Nephron (organoid): ENCODE measurements at regions not wholly inside any gene's neighbourhood (a gene's known extent, or its start where the extent isn't known, plus 50 kb on each side); places are given as distances from the start of the nearest gene placed in this dataset.
"Not testable (repeated sequence)": the region's sequence is repeated elsewhere in the genome, so short reads cannot be mapped to it uniquely, and the experiment has no call there.

ENCODE experiments used
- H3K27ac Mint-ChIP-seq, 3 experiments: 2 replicates each; pipeline ENCODE4 v1.8.0; 2020; ENCODE audit warnings: mixed read lengths in 3 of 3, mild to moderate bottlenecking in 2 of 3, moderate library complexity in 1 of 3
- H3K27me3 Mint-ChIP-seq: 2 replicates; pipeline ENCODE4 v1.8.0; 2021; ENCODE audit warnings: low read depth, mild to moderate bottlenecking, moderate library complexity, mixed read lengths
- H3K36me3 Mint-ChIP-seq: 2 replicates; pipeline ENCODE4 v1.8.0; 2020; ENCODE audit warnings: low read depth, mixed read lengths
- H3K4me1 Mint-ChIP-seq: 2 replicates; pipeline ENCODE4 v1.8.0; 2020; ENCODE audit warnings: mixed read lengths
- H3K4me3 Mint-ChIP-seq, 3 experiments: 2 replicates each; pipeline ENCODE4 v1.8.0; 2020; ENCODE audit warnings: mild to moderate bottlenecking in 3 of 3, mixed read lengths in 3 of 3, moderate library complexity in 2 of 3
- H3K9me3 Mint-ChIP-seq: 2 replicates; pipeline ENCODE4 v1.8.0; 2020; ENCODE audit warnings: mixed read lengths
- TF ChIP-seq, protein P1 (sequence below), 3 experiments: fragments of 200-600 bp; sonication (generic); IDR thresholded peaks; one replicate each; pipeline ENCODE4 v1.5.0; 2021; ENCODE audit warnings: antibody characterized with exemption in 3 of 3; ENCODE audit not compliant: unreplicated experiment in 3 of 3

DNA sequence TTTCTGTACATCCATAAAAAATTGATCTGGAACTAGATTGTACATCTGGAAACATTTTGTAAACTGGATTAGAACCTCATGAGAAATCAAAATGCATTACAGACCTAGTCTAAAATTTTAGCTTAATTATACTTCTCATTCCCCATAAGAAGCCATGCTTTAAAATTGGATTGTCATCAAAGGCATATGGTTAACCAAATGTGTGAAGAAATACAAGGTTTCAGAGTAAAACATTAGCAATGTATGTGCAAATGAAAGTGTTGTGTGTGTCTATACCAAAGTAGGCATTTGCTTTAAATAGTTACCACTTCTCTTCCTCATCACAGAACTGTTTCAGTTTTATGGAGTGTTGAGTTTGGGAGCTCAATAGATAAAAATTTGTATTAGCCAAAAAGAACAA, 968.7 kb downstream of the EPHA3 start:
- TF ChIP-seq, protein P1, sequence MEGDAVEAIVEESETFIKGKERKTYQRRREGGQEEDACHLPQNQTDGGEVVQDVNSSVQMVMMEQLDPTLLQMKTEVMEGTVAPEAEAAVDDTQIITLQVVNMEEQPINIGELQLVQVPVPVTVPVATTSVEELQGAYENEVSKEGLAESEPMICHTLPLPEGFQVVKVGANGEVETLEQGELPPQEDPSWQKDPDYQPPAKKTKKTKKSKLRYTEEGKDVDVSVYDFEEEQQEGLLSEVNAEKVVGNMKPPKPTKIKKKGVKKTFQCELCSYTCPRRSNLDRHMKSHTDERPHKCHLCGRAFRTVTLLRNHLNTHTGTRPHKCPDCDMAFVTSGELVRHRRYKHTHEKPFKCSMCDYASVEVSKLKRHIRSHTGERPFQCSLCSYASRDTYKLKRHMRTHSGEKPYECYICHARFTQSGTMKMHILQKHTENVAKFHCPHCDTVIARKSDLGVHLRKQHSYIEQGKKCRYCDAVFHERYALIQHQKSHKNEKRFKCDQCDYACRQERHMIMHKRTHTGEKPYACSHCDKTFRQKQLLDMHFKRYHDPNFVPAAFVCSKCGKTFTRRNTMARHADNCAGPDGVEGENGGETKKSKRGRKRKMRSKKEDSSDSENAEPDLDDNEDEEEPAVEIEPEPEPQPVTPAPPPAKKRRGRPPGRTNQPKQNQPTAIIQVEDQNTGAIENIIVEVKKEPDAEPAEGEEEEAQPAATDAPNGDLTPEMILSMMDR (IDR thresholded peaks at IDR 0.05; ENCODE audit: unreplicated experiment in 3 of 3): no peak
- peaks cover 4% of the 10 kb centered on the region for H3K4me1 Mint-ChIP-seq
- H3K4me3 Mint-ChIP-seq: no peak overlapping the region
- H3K36me3 Mint-ChIP-seq: no peaks in the 10 kb centered on the region
- peaks cover 3% of the 10 kb centered on the region for H3K9me3 Mint-ChIP-seq
- H3K27me3 Mint-ChIP-seq: peaks cover 4% of the 10 kb centered on the region
- H3K27ac Mint-ChIP-seq: no peak overlapping the region

DNA sequence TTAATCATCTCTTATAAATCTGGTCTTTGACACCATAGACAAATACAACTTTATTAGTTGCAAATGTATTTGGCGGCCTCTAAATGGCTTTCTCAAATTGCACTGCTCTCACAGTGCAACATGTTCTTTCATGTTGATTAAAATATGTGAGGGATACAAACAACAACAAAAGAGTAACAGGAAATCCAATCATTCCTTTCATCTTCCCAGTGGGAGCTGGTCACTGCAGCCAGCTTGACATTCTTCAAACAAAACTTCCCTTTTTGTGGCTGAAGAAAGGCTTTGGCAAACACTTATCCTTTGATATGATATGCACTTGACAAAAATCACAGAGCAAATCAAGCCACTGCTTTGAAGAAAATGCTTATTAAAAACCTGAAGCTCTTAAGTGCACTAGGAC, 973.6 kb downstream of the EPHA3 start:
- Mint-ChIP-seq H3K27me3 (no peaks in the 10 kb centered on the region), H3K36me3 (no peaks in the 10 kb centered on the region), H3K9me3 (no peaks in the 10 kb centered on the region), H3K4me1 (peaks cover 6% of the 10 kb centered on the region), H3K4me3 (no peak overlapping the region), H3K27ac (no peak overlapping the region)
- TF ChIP-seq, protein P1 (IDR thresholded peaks at IDR 0.05; ENCODE audit: unreplicated experiment in 3 of 3): no peak

DNA sequence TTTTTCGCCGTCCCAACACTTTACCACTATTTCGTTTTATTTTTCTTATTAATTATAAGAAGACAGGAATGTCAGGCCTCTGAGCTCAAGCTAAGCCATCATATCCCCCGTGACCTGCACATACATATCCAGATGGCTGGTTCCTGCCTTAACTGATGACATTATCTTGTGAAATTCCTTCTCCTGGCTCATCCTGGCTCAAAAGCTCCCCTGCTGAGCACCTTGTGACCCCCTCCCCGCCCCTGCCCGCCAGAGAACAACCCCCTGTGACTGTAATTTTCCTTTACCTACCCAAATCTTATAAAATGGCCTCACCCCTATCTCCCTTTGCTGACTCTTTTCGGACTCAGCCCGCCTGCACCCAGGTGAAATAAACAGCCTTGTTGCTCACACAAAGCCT, 978.9 kb downstream of the EPHA3 start:
- not testable (repeated sequence) for H3K36me3 Mint-ChIP-seq, H3K9me3 Mint-ChIP-seq, H3K4me3 Mint-ChIP-seq, H3K27me3 Mint-ChIP-seq, H3K27ac Mint-ChIP-seq
- H3K4me1 Mint-ChIP-seq: peaks cover 19% of the 10 kb centered on the region

DNA sequence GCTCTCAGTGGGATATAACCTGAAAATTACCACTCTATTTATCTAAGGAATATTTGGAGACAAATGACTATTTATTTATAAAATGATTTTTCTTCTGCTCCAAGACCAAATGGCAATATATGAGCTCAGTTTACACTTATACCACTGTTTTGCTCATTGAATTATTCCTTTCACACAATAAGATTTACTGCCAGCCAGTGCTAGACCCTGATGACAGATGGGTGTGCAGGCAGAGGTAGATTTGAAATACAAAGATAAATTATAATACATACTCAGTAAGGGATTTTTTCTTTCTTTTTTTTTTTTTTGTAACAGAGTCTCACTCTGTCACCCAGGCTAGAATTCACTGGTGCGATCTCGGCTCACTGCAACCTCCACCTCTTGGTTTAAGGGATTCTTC, 980.3 kb downstream of the EPHA3 start:
- TF ChIP-seq, protein P1 (IDR thresholded peaks at IDR 0.05; ENCODE audit: unreplicated experiment in 3 of 3): no peak
- H3K9me3 Mint-ChIP-seq: no peaks in the 10 kb centered on the region
- no peaks in the 10 kb centered on the region for H3K27me3 Mint-ChIP-seq
- no peak overlapping the region for H3K27ac Mint-ChIP-seq
- peaks cover 22% of the 10 kb centered on the region for H3K4me1 Mint-ChIP-seq
- H3K4me3 Mint-ChIP-seq: no peak overlapping the region
- H3K36me3 Mint-ChIP-seq: no peaks in the 10 kb centered on the region

DNA sequence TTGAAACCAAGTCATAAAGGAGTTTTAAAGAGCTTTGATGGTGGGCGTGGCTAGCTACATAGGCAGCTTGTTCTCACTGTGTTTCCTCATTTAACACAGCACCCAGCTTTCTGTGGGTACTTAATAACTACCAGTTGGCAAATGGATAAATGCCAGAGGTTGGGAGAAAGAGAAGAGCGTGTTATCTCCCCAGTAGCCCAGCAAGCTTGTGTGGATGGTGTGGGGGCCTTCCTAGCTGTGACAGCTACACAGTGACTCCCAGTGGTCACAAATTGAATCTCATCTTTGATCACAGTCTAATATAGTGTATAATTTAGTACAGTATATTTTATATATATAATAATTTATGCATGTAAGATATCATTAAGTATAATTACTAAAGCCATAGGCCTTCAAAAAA, 984.1 kb downstream of the EPHA3 start:
- Mint-ChIP-seq H3K36me3 (no peaks in the 10 kb centered on the region), H3K27me3 (no peaks in the 10 kb centered on the region), H3K27ac (no peak overlapping the region), H3K9me3 (no peaks in the 10 kb centered on the region), H3K4me1 (peaks cover 22% of the 10 kb centered on the region), H3K4me3 (peak overlapping the region in 1 of 3 experiments; percentile 67)
- TF ChIP-seq, protein P1 (IDR thresholded peaks at IDR 0.05; ENCODE audit: unreplicated experiment in 3 of 3): peak; percentile 61 to 76 (median 72)

DNA sequence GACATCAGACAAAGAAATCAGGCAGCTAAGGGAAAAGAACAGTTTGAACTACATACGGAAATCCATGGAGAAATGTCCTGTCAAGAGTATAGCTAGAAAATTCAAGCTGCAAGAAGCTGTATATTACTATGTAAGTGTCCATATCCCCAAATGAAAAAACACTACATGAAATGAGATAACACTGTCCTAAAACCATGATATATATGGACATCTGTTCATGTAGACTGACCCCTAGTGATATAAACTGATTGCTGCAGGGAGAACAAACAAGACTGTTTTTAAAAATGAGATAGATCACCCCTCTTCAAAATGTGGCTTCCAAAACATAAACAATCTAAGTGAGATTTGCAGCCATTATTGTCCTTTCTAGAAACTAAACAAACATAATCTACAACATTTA, 985.6 kb downstream of the EPHA3 start:
- Mint-ChIP-seq H3K4me1 (peaks cover 22% of the 10 kb centered on the region), H3K27ac (no peak overlapping the region), H3K4me3 (peak overlapping the region in 1 of 3 experiments; percentile 57), H3K36me3 (no peaks in the 10 kb centered on the region), H3K9me3 (no peaks in the 10 kb centered on the region), H3K27me3 (no peaks in the 10 kb centered on the region)
- TF ChIP-seq, protein P1 (IDR thresholded peaks at IDR 0.05; ENCODE audit: unreplicated experiment in 3 of 3): peak; percentile 62 to 65 (median 64)
